ENCODE measurements at regions not wholly inside any gene's neighbourhood (a gene's known extent, or its start where the extent isn't known, plus 50 kb on each side); places are given as distances from the start of the nearest gene placed in this dataset.

DNA sequence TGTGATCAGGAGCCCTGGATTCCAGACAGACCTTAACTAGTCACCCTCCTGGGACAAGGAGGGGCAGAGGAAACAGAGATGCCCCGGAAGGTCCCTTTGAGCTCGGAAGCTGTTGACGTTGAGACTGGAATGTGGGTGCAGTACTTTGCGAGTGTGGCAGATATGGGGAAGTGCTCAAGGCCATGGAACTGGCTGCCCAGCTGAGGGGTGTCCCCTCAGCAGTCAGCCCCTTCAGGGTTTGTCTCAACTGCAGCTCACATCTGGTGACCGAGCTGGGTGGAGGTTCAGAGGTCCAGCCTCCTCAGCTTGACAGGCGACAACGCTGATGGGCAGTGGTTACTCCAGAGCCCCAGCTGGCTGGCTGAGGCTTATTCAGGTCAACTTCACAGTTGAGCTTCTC lies 150.3 kb upstream of the SNX19 start:
- TF ChIP-seq POLR2A (IDR thresholded peaks at IDR 0.05; ENCODE audit: low read depth, low read length) (no peak), POLR2AphosphoS5 (IDR thresholded peaks at IDR 0.05; ENCODE audit: low read depth, low read length) (no peak), TAF1 (IDR thresholded peaks at IDR 0.05; ENCODE audit: low read depth, low read length) (no peak)

All from GM12891 (cell line).